PFSK-1 (cell line): ENCODE measurements at regions not wholly inside any gene's neighbourhood (a gene's known extent, or its start where the extent isn't known, plus 50 kb on each side); places are given as distances from the start of the nearest gene placed in this dataset.

Source experiments
- FOXP2 ChIP-seq: optimal IDR thresholded peaks from 2 replicates; pipeline ENCODE3; 2011; ENCODE audit warnings: borderline replicate concordance, control low read depth, inconsistent platforms; ENCODE audit not compliant: insufficient read depth; ENCODE audit errors: extremely low read length, extremely low read depth
- POLR2AphosphoS5 ChIP-seq: IDR thresholded peaks from 2 replicates; pipeline ENCODE4 v1.6.1; 2012; ENCODE audit warnings: low read depth, mild to moderate bottlenecking, control low read depth, low read length, moderate library complexity
- REST ChIP-seq, 2 experiments: IDR thresholded peaks; 2 replicates each; pipeline versions ENCODE4 v1.6.1 to v1.8.0; 2011 to 2012; ENCODE audit warnings: low read depth in 2 of 2, low read length in 2 of 2, control low read depth in 1 of 2, inconsistent platforms in 1 of 2, mild to moderate bottlenecking in 1 of 2, moderate library complexity in 1 of 2; ENCODE audit not compliant: insufficient read depth in 1 of 2
- TAF1 ChIP-seq: IDR thresholded peaks from 2 replicates; pipeline ENCODE4 v1.6.1; 2012; ENCODE audit warnings: low read length, control low read depth, borderline replicate concordance; ENCODE audit not compliant: insufficient read depth

- no peak for TF ChIP-seq POLR2AphosphoS5
- TF ChIP-seq FOXP2 = no peak
- TF ChIP-seq TAF1 = no peak
- no peak for TF ChIP-seq REST (IDR thresholded peaks at IDR 0.05; ENCODE audit: insufficient read depth in 1 of 2, low read depth in 2 of 2, low read length in 2 of 2)
These were observed 124.9 kb downstream of the ABCC12 start for GRCh38 chr16:48030926-48031325.
